Left ventricle myocardium inferior (tissue), 1 donor: ENCODE measurements at regions not wholly inside any gene's neighbourhood (a gene's known extent, or its start where the extent isn't known, plus 50 kb on each side); places are given as distances from the start of the nearest gene placed in this dataset.

Experiments
- DNase-seq: peaks from one replicate; pipeline ENCODE4 v3.0.0-alpha.2; 2020
- H3K27ac ChIP-seq: fragments of 200-600 bp; replicated peaks from 2 replicates; pipeline ENCODE4 v1.8.0; 2021
- H3K27me3 ChIP-seq: fragments of 200-600 bp; 2 replicates; pipeline ENCODE4 v1.8.0; 2021; ENCODE audit warnings: low read depth
- H3K36me3 ChIP-seq: fragments of 200-600 bp; 2 replicates; pipeline ENCODE4 v1.8.0; 2021
- H3K4me1 ChIP-seq: fragments of 200-600 bp; 2 replicates; pipeline ENCODE4 v1.8.0; 2021
- H3K4me3 ChIP-seq: fragments of 200-600 bp; 2 replicates; pipeline ENCODE4 v1.8.0; 2021; ENCODE audit warnings: mild to moderate bottlenecking, moderate library complexity
- H3K9me3 ChIP-seq: fragments of 200-600 bp; replicated peaks from 2 replicates; pipeline ENCODE4 v1.8.0; 2021
- CTCF ChIP-seq: fragments of 200-600 bp; IDR thresholded peaks from 2 replicates; pipeline ENCODE4 v1.8.0; 2021; ENCODE audit warnings: antibody characterized with exemption, mild to moderate bottlenecking, borderline replicate concordance
- intact Hi-C: fragments of 100-400 bp; cut with micrococcal nuclease; formaldehyde crosslinking; loops from one replicate; pipeline ENCODE4 v1.11.0; 2022
- donor health status: DM: no; HTN: yes; CAD: no; lungs with severe emphysema.

GRCh38 chr5:3542769-3543168 lies 52.9 kb upstream of the IRX1 start:
- no peak for DNase-seq
- H3K4me1 ChIP-seq: no peaks in the 10 kb centered on the region
- H3K36me3 ChIP-seq: no peaks in the 10 kb centered on the region
- no peak overlapping the region for H3K27ac ChIP-seq
- no peak overlapping the region for H3K4me3 ChIP-seq
- peaks cover 26% of the 10 kb centered on the region for H3K27me3 ChIP-seq
- no peak for TF ChIP-seq CTCF
- intact Hi-C loops: no loop called here
- no peaks in the 10 kb centered on the region for H3K9me3 ChIP-seq

GRCh38 chr5:3542158-3542557 lies 53.5 kb upstream of the IRX1 start:
- Histone ChIP-seq H3K36me3 (no peaks in the 10 kb centered on the region), H3K4me1 (no peaks in the 10 kb centered on the region), H3K27me3 (peaks cover 26% of the 10 kb centered on the region), H3K9me3 (no peaks in the 10 kb centered on the region), H3K4me3 (no peak overlapping the region), H3K27ac (no peak overlapping the region)
- TF ChIP-seq CTCF: no peak
- intact Hi-C loops: no loop called here
- no peak for DNase-seq

GRCh38 chr5:3538886-3539285 lies 56.7 kb upstream of the IRX1 start:
- Histone ChIP-seq H3K27me3 (peaks cover 15% of the 10 kb centered on the region), H3K36me3 (no peaks in the 10 kb centered on the region), H3K4me1 (no peaks in the 10 kb centered on the region), H3K4me3 (no peak overlapping the region), H3K27ac (no peak overlapping the region), H3K9me3 (peaks cover 4% of the 10 kb centered on the region)
- no peak for TF ChIP-seq CTCF
- intact Hi-C loops: no loop called here
- DNase-seq: no peak

- peaks cover 11% of the 10 kb centered on the region for H3K27me3 ChIP-seq
- H3K4me1 ChIP-seq: no peaks in the 10 kb centered on the region
- no peak overlapping the region for H3K27ac ChIP-seq
- no peak for DNase-seq
- H3K36me3 ChIP-seq: no peaks in the 10 kb centered on the region
- intact Hi-C loops: no loop called here
- no peak overlapping the region for H3K4me3 ChIP-seq
- TF ChIP-seq CTCF: no peak
- peaks cover 4% of the 10 kb centered on the region for H3K9me3 ChIP-seq
Observed at GRCh38 chr5:3537942-3538341, 57.7 kb upstream of the IRX1 start.

GRCh38 chr5:3535414-3536211 lies 60.0 kb upstream of the IRX1 start:
- no peak for DNase-seq
- Histone ChIP-seq H3K4me1 (no peaks in the 10 kb centered on the region), H3K27ac (no peak overlapping the region), H3K36me3 (no peaks in the 10 kb centered on the region), H3K27me3 (no peaks in the 10 kb centered on the region), H3K4me3 (no peak overlapping the region), H3K9me3 (peaks cover 4% of the 10 kb centered on the region)
- TF ChIP-seq CTCF: no peak
- intact Hi-C loops: no loop called here
